Liver (tissue), 8 donors: ENCODE measurements at regions not wholly inside any gene's neighbourhood (a gene's known extent, or its start where the extent isn't known, plus 50 kb on each side); places are given as distances from the start of the nearest gene placed in this dataset.
A peak's percentile ranks its signal among the peaks of the same experiment; 100 is the strongest.

ENCODE experiments used
- DNase-seq: peaks from one replicate; pipeline ENCODE4 v3.0.0-alpha.2; 2017; ENCODE audit warnings: low spot score
- H3K27ac ChIP-seq, 2 donors: one replicate each; pipeline ENCODE4 v1.7.0; 2013; ENCODE audit warnings: inconsistent platforms in 2 of 2, low read length in 2 of 2, control low read depth in 1 of 2, low read depth in 1 of 2, mild to moderate bottlenecking in 1 of 2
- H3K27me3 ChIP-seq, 4 donors: one replicate each; pipeline versions ENCODE4 v1.6.1 to v1.7.0; 2013; ENCODE audit warnings: low read length in 3 of 4, inconsistent platforms in 1 of 4, mild to moderate bottlenecking in 1 of 4, moderate library complexity in 1 of 4; ENCODE audit not compliant: control insufficient read depth in 4 of 4, insufficient read depth in 4 of 4
- H3K36me3 ChIP-seq, 4 donors: one replicate each; pipeline versions ENCODE4 v1.6.1 to v1.7.0; 2013; ENCODE audit warnings: low read length in 3 of 4, mild to moderate bottlenecking in 3 of 4, low read depth in 1 of 4, moderate library complexity in 1 of 4; ENCODE audit not compliant: control insufficient read depth in 4 of 4, insufficient read depth in 3 of 4
- H3K4me1 ChIP-seq, 4 donors: one replicate each; pipeline versions ENCODE4 v1.6.1 to v1.7.0; 2013; ENCODE audit warnings: low read length in 3 of 4, mild to moderate bottlenecking in 3 of 4, moderate library complexity in 1 of 4; ENCODE audit not compliant: control insufficient read depth in 4 of 4, insufficient read depth in 4 of 4
- H3K4me3 ChIP-seq, 3 donors: one replicate each; pipeline versions ENCODE4 v1.6.1 to v1.7.0; 2013; ENCODE audit warnings: low read length in 3 of 3, control low read depth in 1 of 3, low read depth in 1 of 3, mild to moderate bottlenecking in 1 of 3
- H3K9ac ChIP-seq, 2 donors: one replicate each; pipeline ENCODE4 v1.7.0; 2013; ENCODE audit warnings: low read length in 2 of 2, mild to moderate bottlenecking in 2 of 2, moderate library complexity in 2 of 2, control low read depth in 1 of 2, low read depth in 1 of 2
- H3K9me3 ChIP-seq, 4 donors: one replicate each; pipeline versions ENCODE4 v1.6.1 to v1.7.0; 2013; ENCODE audit warnings: low read length in 3 of 4; ENCODE audit not compliant: control insufficient read depth in 4 of 4
- EGR1 ChIP-seq, 2 donors: IDR thresholded peaks; 2 replicates each; pipeline ENCODE4 v1.6.1; 2016 to 2018; ENCODE audit warnings: antibody characterized with exemption in 2 of 2, low read depth in 2 of 2
- FOXA1 ChIP-seq: IDR thresholded peaks from 2 replicates; pipeline ENCODE4 v1.6.1; 2016; ENCODE audit warnings: antibody characterized with exemption
- FOXA2 ChIP-seq: IDR thresholded peaks from 2 replicates; pipeline ENCODE4 v1.6.1; 2016; ENCODE audit warnings: antibody characterized with exemption
- GABPA ChIP-seq, 2 donors: IDR thresholded peaks in 1 of 2; conservative IDR thresholded peaks in 1 of 2; 2 replicates each; pipeline ENCODE4 v1.6.1; 2016; ENCODE audit warnings: antibody characterized with exemption in 2 of 2, mild to moderate bottlenecking in 1 of 2, moderate library complexity in 1 of 2
- HNF4A ChIP-seq, 2 donors: conservative IDR thresholded peaks; 2 replicates each; pipeline ENCODE4 v1.6.1; 2016; ENCODE audit warnings: antibody characterized with exemption in 2 of 2, mild to moderate bottlenecking in 2 of 2
- HNF4G ChIP-seq: IDR thresholded peaks from 2 replicates; pipeline ENCODE4 v1.6.1; 2016; ENCODE audit warnings: antibody characterized with exemption
- JUND ChIP-seq, 2 donors: IDR thresholded peaks; 2 replicates each; pipeline ENCODE4 v1.6.1; 2016; ENCODE audit warnings: antibody characterized with exemption in 2 of 2
- RAD21 ChIP-seq, 2 donors: IDR thresholded peaks; 2 replicates each; pipeline ENCODE4 v1.6.1; 2016; ENCODE audit warnings: antibody characterized with exemption in 2 of 2, mild to moderate bottlenecking in 2 of 2
- RXRA ChIP-seq, 2 donors: IDR thresholded peaks; 2 replicates each; pipeline ENCODE4 v1.6.1; 2017 to 2018; ENCODE audit warnings: antibody characterized with exemption in 2 of 2, mild to moderate bottlenecking in 1 of 2
- SP1 ChIP-seq: IDR thresholded peaks from 2 replicates; pipeline ENCODE4 v1.6.1; 2018; ENCODE audit warnings: antibody characterized with exemption, mild to moderate bottlenecking
- TAF1 ChIP-seq: conservative IDR thresholded peaks from 2 replicates; pipeline ENCODE4 v1.6.1; 2016; ENCODE audit warnings: antibody characterized with exemption, mild to moderate bottlenecking
- YY1 ChIP-seq: IDR thresholded peaks from 2 replicates; pipeline ENCODE4 v1.6.1; 2016; ENCODE audit warnings: antibody characterized with exemption, mild to moderate bottlenecking
- WGBS: extraction: QIAGEN DNeasy Blood & Tissue Kit; methylation state at CpG from one replicate; pipeline ENCODE4 v1.1.7; 2013; 5-methylcytosine and 5-hydroxymethylcytosine counted together
- TF ChIP-seq, protein P1 (sequence below): fragments of 150-350 bp; IDR thresholded peaks from 2 replicates; pipeline ENCODE4 v1.5.1; 2017; ENCODE audit warnings: improper control_type of control experiment, low read depth, low read length; ENCODE audit not compliant: missing input control
- TF ChIP-seq, protein P2 (sequence below): IDR thresholded peaks from 2 replicates; pipeline ENCODE4 v1.6.1; 2016; ENCODE audit warnings: antibody characterized with exemption
- TF ChIP-seq, protein P3 (sequence below): IDR thresholded peaks from 2 replicates; pipeline ENCODE4 v1.6.1; 2016; ENCODE audit warnings: antibody characterized with exemption
- TF ChIP-seq, protein P4 (sequence below): IDR thresholded peaks from 2 replicates; pipeline ENCODE4 v1.6.1; 2016; ENCODE audit warnings: antibody characterized with exemption, mild to moderate bottlenecking
- TF ChIP-seq, protein P5 (sequence below): IDR thresholded peaks from 2 replicates; pipeline ENCODE4 v1.6.1; 2016; ENCODE audit warnings: antibody characterized with exemption
- donor health status: healthy.
- donor health status: healthy.
- donor health status: healthy.
- donor health status: healthy.
- donor health status: healthy.

DNA sequence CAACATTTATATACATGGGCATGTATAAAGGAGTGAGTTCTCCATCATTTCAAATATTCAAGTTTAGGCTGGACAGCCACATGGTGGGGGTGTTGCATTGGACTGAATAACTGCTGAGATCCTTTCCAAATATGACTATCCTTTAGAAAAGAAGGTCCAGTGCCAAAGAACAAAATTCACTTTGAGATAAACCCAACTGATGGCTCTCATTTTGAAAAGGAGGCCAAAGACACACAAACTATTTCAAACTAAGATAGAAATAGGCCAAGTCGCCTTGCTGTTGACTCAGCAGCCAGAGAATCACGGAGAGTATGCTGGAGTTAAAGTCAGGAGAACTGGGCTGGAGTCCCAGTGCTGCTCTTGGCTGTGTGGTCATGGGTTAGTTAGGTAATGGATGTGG is 204.5 kb upstream of the LRATD1 start:
- H3K36me3 ChIP-seq = no peaks in the 10 kb centered on the region
- no peak for DNase-seq
- no peak overlapping the region for H3K4me3 ChIP-seq
- no peak overlapping the region for H3K27ac ChIP-seq
- TF ChIP-seq TAF1 (no peak), RAD21 (IDR thresholded peaks at IDR 0.05) (peak; percentile 72 to 76), HNF4G (no peak)
- TF ChIP-seq, protein P1, sequence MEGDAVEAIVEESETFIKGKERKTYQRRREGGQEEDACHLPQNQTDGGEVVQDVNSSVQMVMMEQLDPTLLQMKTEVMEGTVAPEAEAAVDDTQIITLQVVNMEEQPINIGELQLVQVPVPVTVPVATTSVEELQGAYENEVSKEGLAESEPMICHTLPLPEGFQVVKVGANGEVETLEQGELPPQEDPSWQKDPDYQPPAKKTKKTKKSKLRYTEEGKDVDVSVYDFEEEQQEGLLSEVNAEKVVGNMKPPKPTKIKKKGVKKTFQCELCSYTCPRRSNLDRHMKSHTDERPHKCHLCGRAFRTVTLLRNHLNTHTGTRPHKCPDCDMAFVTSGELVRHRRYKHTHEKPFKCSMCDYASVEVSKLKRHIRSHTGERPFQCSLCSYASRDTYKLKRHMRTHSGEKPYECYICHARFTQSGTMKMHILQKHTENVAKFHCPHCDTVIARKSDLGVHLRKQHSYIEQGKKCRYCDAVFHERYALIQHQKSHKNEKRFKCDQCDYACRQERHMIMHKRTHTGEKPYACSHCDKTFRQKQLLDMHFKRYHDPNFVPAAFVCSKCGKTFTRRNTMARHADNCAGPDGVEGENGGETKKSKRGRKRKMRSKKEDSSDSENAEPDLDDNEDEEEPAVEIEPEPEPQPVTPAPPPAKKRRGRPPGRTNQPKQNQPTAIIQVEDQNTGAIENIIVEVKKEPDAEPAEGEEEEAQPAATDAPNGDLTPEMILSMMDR = peak; percentile 24
- no peaks in the 10 kb centered on the region for H3K4me1 ChIP-seq
- WGBS = 13% methylated on average over 2 of the region's 2 CpGs
- H3K27me3 ChIP-seq = no peaks in the 10 kb centered on the region
- H3K9ac ChIP-seq = no peak overlapping the region
- no peaks in the 10 kb centered on the region for H3K9me3 ChIP-seq

DNA sequence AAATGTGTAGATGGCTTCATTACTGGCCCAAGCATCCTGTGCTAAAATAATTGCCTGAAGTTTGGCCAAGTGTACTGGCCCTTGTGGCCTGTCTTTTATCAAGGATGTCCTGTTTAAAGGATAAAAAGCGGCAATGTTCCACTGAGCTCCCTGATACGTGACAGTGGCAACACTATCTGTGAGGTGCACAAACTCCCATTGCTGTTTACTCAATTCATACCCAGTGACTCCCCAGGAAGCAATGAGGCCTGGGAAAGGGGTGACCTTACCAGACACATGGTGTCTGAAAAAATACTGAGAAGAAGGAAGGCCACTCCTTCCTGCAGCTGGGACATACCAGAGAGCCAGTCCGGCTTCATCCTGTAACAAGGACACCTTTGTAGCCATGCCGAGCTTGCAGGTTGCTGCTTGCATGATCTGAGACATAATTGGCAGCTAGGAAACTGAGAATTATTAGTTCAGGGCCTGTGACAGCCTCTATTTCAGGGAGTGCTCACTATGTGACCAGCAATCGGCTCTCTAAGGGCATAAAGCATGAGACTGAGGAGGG is 198.5 kb upstream of the LRATD1 start:
- Histone ChIP-seq H3K27ac (no peak overlapping the region), H3K9ac (no peak overlapping the region), H3K9me3 (no peaks in the 10 kb centered on the region), H3K4me1 (no peaks in the 10 kb centered on the region), H3K4me3 (no peak overlapping the region), H3K27me3 (no peaks in the 10 kb centered on the region), H3K36me3 (no peaks in the 10 kb centered on the region)
- no peak for TF ChIP-seq EGR1 (IDR thresholded peaks at IDR 0.05; ENCODE audit: low read depth in 2 of 2)
- WGBS = 83% methylated on average over 5 of the region's 5 CpGs
- DNase-seq = no peak

DNA sequence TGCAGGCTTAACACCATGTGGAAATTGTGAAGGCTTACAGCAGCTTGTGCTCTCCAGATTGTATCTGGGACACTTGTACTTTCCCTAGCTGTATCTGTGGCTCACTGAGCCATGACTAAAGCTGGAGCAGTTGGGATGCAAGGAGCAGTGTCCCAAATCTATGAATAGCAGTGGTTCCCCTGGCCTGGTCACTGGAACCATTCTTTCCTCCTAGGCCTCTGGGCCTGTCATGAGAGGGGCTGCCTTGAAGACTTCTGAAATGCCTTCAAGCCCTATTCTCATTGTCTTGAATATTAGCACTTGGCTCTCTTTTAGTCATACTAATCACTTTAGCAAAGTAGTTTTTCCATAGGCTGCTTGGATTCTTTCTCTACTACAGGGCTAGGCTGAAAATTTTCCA is 186.8 kb upstream of the LRATD1 start:
- Histone ChIP-seq H3K9me3 (peaks cover 0 to 8% (median 2%) of the 10 kb centered on the region in 4 donors), H3K9ac (no peak overlapping the region), H3K27me3 (no peaks in the 10 kb centered on the region), H3K36me3 (no peaks in the 10 kb centered on the region), H3K4me3 (no peak overlapping the region), H3K27ac (no peak overlapping the region), H3K4me1 (no peaks in the 10 kb centered on the region)
- no peak for DNase-seq
- TF ChIP-seq RXRA (IDR thresholded peaks at IDR 0.05) (no peak), RAD21 (IDR thresholded peaks at IDR 0.05) (no peak), GABPA (IDR thresholded peaks at IDR 0.05 in 1 of 2, conservative IDR thresholded peaks at IDR 0.05 in 1 of 2) (no peak), SP1 (no peak), YY1 (no peak), JUND (IDR thresholded peaks at IDR 0.05) (no peak), TAF1 (no peak), FOXA2 (no peak), FOXA1 (no peak), HNF4A (conservative IDR thresholded peaks at IDR 0.05) (no peak)
- TF ChIP-seq, protein P2, sequence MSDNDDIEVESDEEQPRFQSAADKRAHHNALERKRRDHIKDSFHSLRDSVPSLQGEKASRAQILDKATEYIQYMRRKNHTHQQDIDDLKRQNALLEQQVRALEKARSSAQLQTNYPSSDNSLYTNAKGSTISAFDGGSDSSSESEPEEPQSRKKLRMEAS = no peak
- TF ChIP-seq, protein P3, sequence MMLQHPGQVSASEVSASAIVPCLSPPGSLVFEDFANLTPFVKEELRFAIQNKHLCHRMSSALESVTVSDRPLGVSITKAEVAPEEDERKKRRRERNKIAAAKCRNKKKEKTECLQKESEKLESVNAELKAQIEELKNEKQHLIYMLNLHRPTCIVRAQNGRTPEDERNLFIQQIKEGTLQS = no peak
- TF ChIP-seq, protein P4, sequence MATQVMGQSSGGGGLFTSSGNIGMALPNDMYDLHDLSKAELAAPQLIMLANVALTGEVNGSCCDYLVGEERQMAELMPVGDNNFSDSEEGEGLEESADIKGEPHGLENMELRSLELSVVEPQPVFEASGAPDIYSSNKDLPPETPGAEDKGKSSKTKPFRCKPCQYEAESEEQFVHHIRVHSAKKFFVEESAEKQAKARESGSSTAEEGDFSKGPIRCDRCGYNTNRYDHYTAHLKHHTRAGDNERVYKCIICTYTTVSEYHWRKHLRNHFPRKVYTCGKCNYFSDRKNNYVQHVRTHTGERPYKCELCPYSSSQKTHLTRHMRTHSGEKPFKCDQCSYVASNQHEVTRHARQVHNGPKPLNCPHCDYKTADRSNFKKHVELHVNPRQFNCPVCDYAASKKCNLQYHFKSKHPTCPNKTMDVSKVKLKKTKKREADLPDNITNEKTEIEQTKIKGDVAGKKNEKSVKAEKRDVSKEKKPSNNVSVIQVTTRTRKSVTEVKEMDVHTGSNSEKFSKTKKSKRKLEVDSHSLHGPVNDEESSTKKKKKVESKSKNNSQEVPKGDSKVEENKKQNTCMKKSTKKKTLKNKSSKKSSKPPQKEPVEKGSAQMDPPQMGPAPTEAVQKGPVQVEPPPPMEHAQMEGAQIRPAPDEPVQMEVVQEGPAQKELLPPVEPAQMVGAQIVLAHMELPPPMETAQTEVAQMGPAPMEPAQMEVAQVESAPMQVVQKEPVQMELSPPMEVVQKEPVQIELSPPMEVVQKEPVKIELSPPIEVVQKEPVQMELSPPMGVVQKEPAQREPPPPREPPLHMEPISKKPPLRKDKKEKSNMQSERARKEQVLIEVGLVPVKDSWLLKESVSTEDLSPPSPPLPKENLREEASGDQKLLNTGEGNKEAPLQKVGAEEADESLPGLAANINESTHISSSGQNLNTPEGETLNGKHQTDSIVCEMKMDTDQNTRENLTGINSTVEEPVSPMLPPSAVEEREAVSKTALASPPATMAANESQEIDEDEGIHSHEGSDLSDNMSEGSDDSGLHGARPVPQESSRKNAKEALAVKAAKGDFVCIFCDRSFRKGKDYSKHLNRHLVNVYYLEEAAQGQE = no peak
- TF ChIP-seq, protein P5, sequence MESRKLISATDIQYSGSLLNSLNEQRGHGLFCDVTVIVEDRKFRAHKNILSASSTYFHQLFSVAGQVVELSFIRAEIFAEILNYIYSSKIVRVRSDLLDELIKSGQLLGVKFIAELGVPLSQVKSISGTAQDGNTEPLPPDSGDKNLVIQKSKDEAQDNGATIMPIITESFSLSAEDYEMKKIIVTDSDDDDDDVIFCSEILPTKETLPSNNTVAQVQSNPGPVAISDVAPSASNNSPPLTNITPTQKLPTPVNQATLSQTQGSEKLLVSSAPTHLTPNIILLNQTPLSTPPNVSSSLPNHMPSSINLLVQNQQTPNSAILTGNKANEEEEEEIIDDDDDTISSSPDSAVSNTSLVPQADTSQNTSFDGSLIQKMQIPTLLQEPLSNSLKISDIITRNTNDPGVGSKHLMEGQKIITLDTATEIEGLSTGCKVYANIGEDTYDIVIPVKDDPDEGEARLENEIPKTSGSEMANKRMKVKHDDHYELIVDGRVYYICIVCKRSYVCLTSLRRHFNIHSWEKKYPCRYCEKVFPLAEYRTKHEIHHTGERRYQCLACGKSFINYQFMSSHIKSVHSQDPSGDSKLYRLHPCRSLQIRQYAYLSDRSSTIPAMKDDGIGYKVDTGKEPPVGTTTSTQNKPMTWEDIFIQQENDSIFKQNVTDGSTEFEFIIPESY = no peak
